Mesendoderm (in vitro differentiated cells): ENCODE measurements at regions not wholly inside any gene's neighbourhood (a gene's known extent, or its start where the extent isn't known, plus 50 kb on each side); places are given as distances from the start of the nearest gene placed in this dataset.

ENCODE experiments used
- DNase-seq: peaks from one replicate; pipeline ENCODE4 v3.0.0; 2013
- H2AK5ac ChIP-seq: 2 replicates; pipeline ENCODE4 v1.6.1; 2013; ENCODE audit warnings: low read length, inconsistent platforms
- H2BK120ac ChIP-seq: 2 replicates; pipeline ENCODE4 v1.6.1; 2013; ENCODE audit warnings: low read depth, mild to moderate bottlenecking, low read length, moderate library complexity, mixed read lengths
- H2BK15ac ChIP-seq: replicated peaks from 2 replicates; pipeline ENCODE4 v1.6.1; 2013; ENCODE audit warnings: low read depth, mild to moderate bottlenecking, moderate library complexity
- H2BK5ac ChIP-seq: 2 replicates; pipeline ENCODE4 v1.6.1; 2013; ENCODE audit warnings: low read length, inconsistent platforms
- H3K18ac ChIP-seq: 2 replicates; pipeline ENCODE4 v1.6.1; 2013; ENCODE audit warnings: mild to moderate bottlenecking, low read length, mixed read lengths
- H3K23ac ChIP-seq: one replicate; pipeline ENCODE4 v1.6.1; 2013; ENCODE audit warnings: low read length
- H3K27ac ChIP-seq: 2 replicates; pipeline ENCODE4 v1.5.1; 2013; ENCODE audit warnings: low read depth, mild to moderate bottlenecking, inconsistent platforms, low read length, moderate library complexity
- H3K27me3 ChIP-seq: 2 replicates; pipeline ENCODE4 v1.6.1; 2013; ENCODE audit warnings: low read length, control low read depth, mild to moderate bottlenecking, inconsistent platforms; ENCODE audit not compliant: insufficient read depth, poor library complexity
- H3K36me3 ChIP-seq: 2 replicates; pipeline ENCODE4 v1.6.1; 2013; ENCODE audit warnings: low read length, inconsistent platforms; ENCODE audit not compliant: control insufficient read depth, insufficient read depth
- H3K4ac ChIP-seq: one replicate; pipeline ENCODE4 v1.6.1; 2013; ENCODE audit warnings: low read depth, mild to moderate bottlenecking, low read length, moderate library complexity
- H3K4me1 ChIP-seq: 2 replicates; pipeline ENCODE4 v1.6.1; 2013; ENCODE audit warnings: low read depth, low read length, inconsistent platforms; ENCODE audit not compliant: control insufficient read depth
- H3K4me2 ChIP-seq: 2 replicates; pipeline ENCODE4 v1.6.1; 2013; ENCODE audit warnings: low read length
- H3K4me3 ChIP-seq: 2 replicates; pipeline ENCODE4 v1.5.1; 2013; ENCODE audit warnings: mild to moderate bottlenecking, low read length
- H3K56ac ChIP-seq: one replicate; pipeline ENCODE4 v1.6.1; 2013; ENCODE audit warnings: low read length
- H3K79me1 ChIP-seq: 2 replicates; pipeline ENCODE4 v1.6.1; 2013; ENCODE audit warnings: low read length, inconsistent platforms
- H3K79me2 ChIP-seq: 2 replicates; pipeline ENCODE4 v1.6.1; 2013; ENCODE audit warnings: mild to moderate bottlenecking, low read length; ENCODE audit not compliant: control insufficient read depth, insufficient read depth
- H3K9ac ChIP-seq: 2 replicates; pipeline ENCODE4 v1.6.1; 2013; ENCODE audit warnings: low read length, inconsistent platforms
- H4K5ac ChIP-seq: one replicate; pipeline ENCODE4 v1.6.1; 2013; ENCODE audit warnings: low read length
- H4K8ac ChIP-seq: one replicate; pipeline ENCODE4 v1.6.1; 2013; ENCODE audit warnings: low read depth, mild to moderate bottlenecking, control low read depth, low read length, moderate library complexity
- WGBS: extraction: QIAGEN DNeasy Blood & Tissue Kit; methylation state at CpG from one replicate; pipeline ENCODE4 v1.1.7; 2013; ENCODE audit warnings: low lambda C conversion rate, missing lambda C conversion rate; ENCODE audit not compliant: insufficient coverage; ENCODE audit errors: extremely low coverage; 5-methylcytosine and 5-hydroxymethylcytosine counted together

GRCh38 chr11:23311986-23312940 lies 452.0 kb upstream of the CCDC179 start:
- H3K27me3 ChIP-seq: no peaks in the 10 kb centered on the region
- H4K8ac ChIP-seq: no peak overlapping the region
- DNase-seq: peak; percentile 61
- no peak overlapping the region for H3K18ac ChIP-seq
- no peak overlapping the region for H4K5ac ChIP-seq
- H2BK120ac ChIP-seq: no peak overlapping the region
- no peaks in the 10 kb centered on the region for H3K4me1 ChIP-seq
- H2BK5ac ChIP-seq: no peak overlapping the region
- no peak overlapping the region for H2AK5ac ChIP-seq
- no peaks in the 10 kb centered on the region for H3K79me2 ChIP-seq
- no peak overlapping the region for H3K56ac ChIP-seq
- no peaks in the 10 kb centered on the region for H3K79me1 ChIP-seq
- no peak overlapping the region for H3K27ac ChIP-seq
- H3K4me3 ChIP-seq: no peak overlapping the region
- H3K9ac ChIP-seq: no peak overlapping the region
- H3K4me2 ChIP-seq: no peak overlapping the region
- H2BK15ac ChIP-seq: no peak overlapping the region
- WGBS: no CpG with 5 or more reads among the region's 5 CpGs
- no peak overlapping the region for H3K23ac ChIP-seq
- no peak overlapping the region for H3K4ac ChIP-seq
- H3K36me3 ChIP-seq: no peaks in the 10 kb centered on the region

DNA sequence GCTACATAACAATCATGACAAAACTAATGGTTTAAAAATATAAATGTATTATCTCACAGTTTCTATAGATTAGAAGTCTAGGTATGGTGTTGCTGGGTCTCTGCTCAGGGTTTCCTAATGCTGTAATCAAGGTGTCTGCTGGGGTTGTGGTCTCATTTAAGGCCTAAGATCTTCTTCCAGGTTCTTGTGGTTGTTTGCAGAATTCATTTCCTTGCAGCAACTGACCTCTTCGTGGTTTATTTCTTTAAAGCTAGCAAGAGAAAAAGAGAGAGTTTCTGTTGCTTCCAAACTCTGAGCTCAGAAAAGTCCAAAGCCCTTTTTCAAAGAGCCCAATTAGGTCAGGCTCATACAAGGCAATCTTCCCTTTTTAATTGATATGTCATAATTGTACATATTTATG lies 452.7 kb upstream of the CCDC179 start:
- H3K23ac ChIP-seq: no peak overlapping the region
- H3K36me3 ChIP-seq: no peaks in the 10 kb centered on the region
- no peak overlapping the region for H2BK15ac ChIP-seq
- no peak overlapping the region for H2AK5ac ChIP-seq
- no peak overlapping the region for H3K9ac ChIP-seq
- H3K79me1 ChIP-seq: no peaks in the 10 kb centered on the region
- no peak overlapping the region for H4K5ac ChIP-seq
- no peak overlapping the region for H2BK120ac ChIP-seq
- no peak overlapping the region for H3K4ac ChIP-seq
- no peak overlapping the region for H3K4me2 ChIP-seq
- no peaks in the 10 kb centered on the region for H3K27me3 ChIP-seq
- H4K8ac ChIP-seq: no peak overlapping the region
- WGBS: no CpG with 5 or more reads among the region's 1 CpG
- no peak overlapping the region for H3K27ac ChIP-seq
- no peak overlapping the region for H2BK5ac ChIP-seq
- no peaks in the 10 kb centered on the region for H3K4me1 ChIP-seq
- H3K79me2 ChIP-seq: no peaks in the 10 kb centered on the region
- no peak overlapping the region for H3K18ac ChIP-seq
- DNase-seq: peak; percentile 2
- H3K4me3 ChIP-seq: no peak overlapping the region
- no peak overlapping the region for H3K56ac ChIP-seq

- Histone ChIP-seq H3K4me3 (no peak overlapping the region), H3K4ac (no peak overlapping the region)
- no CpG with 5 or more reads among the region's 3 CpGs for WGBS
Measured at GRCh38 chr11:23314162-23314561, 453.9 kb upstream of the CCDC179 start.

GRCh38 chr11:23315286-23315685 lies 455.0 kb upstream of the CCDC179 start:
- no peak overlapping the region for H2AK5ac ChIP-seq
- WGBS: no CpG with 5 or more reads among the region's 3 CpGs
- no peak overlapping the region for H2BK5ac ChIP-seq
- H3K36me3 ChIP-seq: no peaks in the 10 kb centered on the region
- no peak overlapping the region for H2BK120ac ChIP-seq
- H3K4me2 ChIP-seq: no peak overlapping the region
- H3K56ac ChIP-seq: no peak overlapping the region
- no peak overlapping the region for H3K23ac ChIP-seq
- no peak overlapping the region for H3K4ac ChIP-seq
- no peak for DNase-seq
- no peak overlapping the region for H4K8ac ChIP-seq
- H3K79me1 ChIP-seq: no peaks in the 10 kb centered on the region
- no peaks in the 10 kb centered on the region for H3K27me3 ChIP-seq
- no peak overlapping the region for H3K18ac ChIP-seq
- H2BK15ac ChIP-seq: no peak overlapping the region
- H4K5ac ChIP-seq: no peak overlapping the region
- H3K9ac ChIP-seq: no peak overlapping the region
- no peaks in the 10 kb centered on the region for H3K4me1 ChIP-seq
- no peak overlapping the region for H3K27ac ChIP-seq
- H3K4me3 ChIP-seq: no peak overlapping the region
- no peaks in the 10 kb centered on the region for H3K79me2 ChIP-seq

More at GRCh38 chr11:23314162-23314561, 453.9 kb upstream of the CCDC179 start:
- Histone ChIP-seq H3K9ac (no peak overlapping the region), H3K36me3 (no peaks in the 10 kb centered on the region), H2BK15ac (no peak overlapping the region), H2AK5ac (no peak overlapping the region), H3K27ac (no peak overlapping the region), H3K27me3 (no peaks in the 10 kb centered on the region), H3K18ac (no peak overlapping the region), H3K4me1 (no peaks in the 10 kb centered on the region), H3K23ac (no peak overlapping the region), H4K8ac (no peak overlapping the region), H4K5ac (no peak overlapping the region), H3K79me1 (no peaks in the 10 kb centered on the region), H3K56ac (no peak overlapping the region), H2BK120ac (no peak overlapping the region), H3K79me2 (no peaks in the 10 kb centered on the region), H3K4me2 (no peak overlapping the region), H2BK5ac (no peak overlapping the region)
- DNase-seq: no peak

GRCh38 chr11:23317816-23318215 lies 457.5 kb upstream of the CCDC179 start:
- H2BK120ac ChIP-seq: no peak overlapping the region
- no peak overlapping the region for H2AK5ac ChIP-seq
- no peak overlapping the region for H3K56ac ChIP-seq
- no peak overlapping the region for H3K27ac ChIP-seq
- H3K4me1 ChIP-seq: no peaks in the 10 kb centered on the region
- H3K23ac ChIP-seq: no peak overlapping the region
- H3K36me3 ChIP-seq: no peaks in the 10 kb centered on the region
- H2BK15ac ChIP-seq: no peak overlapping the region
- no peak for DNase-seq
- no peak overlapping the region for H2BK5ac ChIP-seq
- H3K18ac ChIP-seq: no peak overlapping the region
- no peaks in the 10 kb centered on the region for H3K27me3 ChIP-seq
- H3K9ac ChIP-seq: no peak overlapping the region
- H4K8ac ChIP-seq: no peak overlapping the region
- H3K4me3 ChIP-seq: no peak overlapping the region
- H4K5ac ChIP-seq: no peak overlapping the region
- WGBS: no CpG with 5 or more reads among the region's 1 CpG
- H3K79me2 ChIP-seq: no peaks in the 10 kb centered on the region
- H3K4me2 ChIP-seq: no peak overlapping the region
- H3K4ac ChIP-seq: no peak overlapping the region
- H3K79me1 ChIP-seq: no peaks in the 10 kb centered on the region
